NT2/D1 (cell line): ENCODE measurements at regions not wholly inside any gene's neighbourhood (a gene's known extent, or its start where the extent isn't known, plus 50 kb on each side); places are given as distances from the start of the nearest gene placed in this dataset.
"Not testable (repeated sequence)": the region's sequence is repeated elsewhere in the genome, so short reads cannot be mapped to it uniquely, and the experiment has no call there.

Experiments
- SUZ12 ChIP-seq: IDR thresholded peaks from 2 replicates; pipeline ENCODE4 v1.6.1; 2011; ENCODE audit not compliant: insufficient read length, insufficient read depth; ENCODE audit errors: extremely low read depth
- YY1 ChIP-seq: IDR thresholded peaks from 2 replicates; pipeline ENCODE4 v1.6.1; 2011; ENCODE audit not compliant: insufficient read length, insufficient read depth
- ZNF274 ChIP-seq: IDR thresholded peaks from 2 replicates; pipeline ENCODE4 v1.6.1; 2011; ENCODE audit warnings: mild to moderate bottlenecking, low read depth, low read length

DNA sequence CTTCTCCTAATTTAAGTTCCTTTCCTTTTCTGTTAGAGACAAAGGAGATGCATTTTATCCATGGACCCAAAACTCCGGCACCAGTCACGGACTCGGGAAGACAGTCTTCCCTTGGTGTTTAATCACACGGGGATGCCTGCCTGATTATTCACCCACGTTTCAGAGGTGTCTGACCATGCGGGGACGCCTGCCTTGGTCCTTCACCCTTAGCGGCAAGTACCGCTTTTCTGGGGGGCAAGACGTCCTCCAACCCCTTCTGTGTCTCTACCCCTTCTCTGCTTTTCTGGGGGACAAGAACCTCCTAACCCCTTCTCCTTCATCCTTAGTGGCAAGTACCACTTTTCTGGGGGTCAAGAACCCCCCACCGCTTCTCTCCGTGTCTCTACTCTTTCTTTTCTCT, 816.9 kb upstream of the VRK2 start:
- TF ChIP-seq YY1, ZNF274, SUZ12: not testable (repeated sequence)
